Breast epithelium (tissue), 4 donors: ENCODE measurements at regions not wholly inside any gene's neighbourhood (a gene's known extent, or its start where the extent isn't known, plus 50 kb on each side); places are given as distances from the start of the nearest gene placed in this dataset.

Experiments used
- DNase-seq, 2 donors: peaks; one replicate each; pipeline ENCODE4 v3.0.0-alpha.2; 2019; ENCODE audit warnings: low spot score in 2 of 2
- H3K27ac ChIP-seq, 2 donors: fragments of 200-600 bp; sonication (generic) in 1 of 2; one replicate each; pipeline ENCODE4 v1.5.1; 2016 to 2019; ENCODE audit warnings: mild to moderate bottlenecking in 1 of 2
- H3K27me3 ChIP-seq, 2 donors: fragments of 200-600 bp; sonication (generic) in 1 of 2; one replicate each; pipeline versions ENCODE4 v1.5.1 to v1.6.0; 2017 to 2019; ENCODE audit warnings: control low read depth in 1 of 2, mild to moderate bottlenecking in 1 of 2
- H3K36me3 ChIP-seq: fragments of 200-600 bp; one replicate; pipeline ENCODE4 v1.5.1; 2019
- H3K4me1 ChIP-seq, 2 donors: fragments of 200-600 bp; sonication (generic); one replicate each; pipeline ENCODE4 v1.5.1; 2016 to 2019; ENCODE audit warnings: control low read depth in 1 of 2
- H3K4me3 ChIP-seq, 3 donors: fragments of 200-600 bp; sonication (generic); 1 replicate in 2 of 3; 2 replicates in 1 of 3; pipeline ENCODE4 v1.5.1; 2016 to 2019; ENCODE audit warnings: mild to moderate bottlenecking in 3 of 3, moderate library complexity in 2 of 3
- H3K9me3 ChIP-seq, 2 donors: fragments of 200-600 bp; sonication (generic) in 1 of 2; one replicate each; pipeline ENCODE4 v1.5.1; 2016 to 2019; ENCODE audit warnings: control low read depth in 1 of 2
- CTCF ChIP-seq, 3 donors: fragments of 450-650 bp; IDR thresholded peaks; one replicate each; pipeline ENCODE4 v1.5.1; 2016 to 2017; ENCODE audit warnings: antibody characterized with exemption in 3 of 3, mild to moderate bottlenecking in 3 of 3, moderate library complexity in 3 of 3
- POLR2A ChIP-seq: fragments of 450-650 bp; IDR thresholded peaks from one replicate; pipeline ENCODE4 v1.6.1; 2016; ENCODE audit warnings: antibody characterized with exemption, mild to moderate bottlenecking, moderate library complexity
- POLR2AphosphoS5 ChIP-seq, 3 donors: sonication (generic); formaldehyde crosslinking; IDR thresholded peaks; one replicate each; pipeline ENCODE4 v1.6.1; 2017; ENCODE audit warnings: antibody characterized with exemption in 3 of 3
- intact Hi-C: fragments of 100-400 bp; cut with DNase I; formaldehyde crosslinking; loops from one replicate; pipeline ENCODE4 v1.15.1; 2023; ENCODE audit warnings: low total_unique reads

GRCh38 chr3:72276806-72277205 is 491.9 kb upstream of the PROK2 start:
- intact Hi-C loops: no loop called here
- Histone ChIP-seq H3K27ac (no peak overlapping the region), H3K27me3 (no peaks in the 10 kb centered on the region), H3K4me1 (no peaks in the 10 kb centered on the region), H3K9me3 (no peaks in the 10 kb centered on the region), H3K36me3 (no peaks in the 10 kb centered on the region), H3K4me3 (no peak overlapping the region)
- no peak for DNase-seq
- TF ChIP-seq POLR2AphosphoS5 (IDR thresholded peaks at IDR 0.05) (no peak), POLR2A (no peak), CTCF (IDR thresholded peaks at IDR 0.05) (no peak)

DNA sequence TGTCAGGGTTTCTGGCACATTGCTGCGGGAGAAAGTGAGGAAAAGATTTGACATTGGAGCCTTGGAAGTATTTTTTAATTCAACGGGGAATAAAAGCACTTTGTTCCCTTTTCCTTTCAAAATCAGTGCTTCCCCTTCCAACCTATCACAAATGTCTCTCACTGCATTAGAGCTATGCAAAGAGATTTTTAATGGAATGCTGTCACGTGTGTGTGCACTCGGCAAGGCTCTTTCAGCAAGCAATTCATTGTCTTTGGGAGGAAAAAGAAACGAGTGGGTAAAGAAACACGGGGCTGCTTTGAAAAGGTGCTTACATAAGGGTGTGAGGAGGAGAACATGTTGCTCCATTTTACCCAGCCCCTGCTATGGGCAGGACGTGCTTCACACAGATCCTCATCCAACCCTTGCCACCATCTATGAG is 490.4 kb upstream of the PROK2 start:
- Histone ChIP-seq H3K27ac (no peak overlapping the region), H3K27me3 (no peaks in the 10 kb centered on the region), H3K9me3 (no peaks in the 10 kb centered on the region), H3K4me3 (no peak overlapping the region), H3K4me1 (no peaks in the 10 kb centered on the region), H3K36me3 (no peaks in the 10 kb centered on the region)
- TF ChIP-seq POLR2A: no peak
- TF ChIP-seq CTCF (IDR thresholded peaks at IDR 0.05): no peak
- no peak for TF ChIP-seq POLR2AphosphoS5 (IDR thresholded peaks at IDR 0.05)
- DNase-seq: no peak
- intact Hi-C loops: no loop called here

- Histone ChIP-seq H3K36me3 (no peaks in the 10 kb centered on the region), H3K4me1 (no peaks in the 10 kb centered on the region), H3K4me3 (peak overlapping the region in 1 of 3 donors; percentile 29), H3K27ac (peak overlapping the region in 1 of 2 donors; percentile 16), H3K9me3 (no peaks in the 10 kb centered on the region), H3K27me3 (no peaks in the 10 kb centered on the region)
- intact Hi-C loops: no loop called here
- no peak for DNase-seq
- TF ChIP-seq CTCF (IDR thresholded peaks at IDR 0.05) (no peak), POLR2AphosphoS5 (IDR thresholded peaks at IDR 0.05) (peak in 2 of 3 donors; percentile 29 to 47)
These were observed 489.8 kb upstream of the PROK2 start for GRCh38 chr3:72274493-72275330.

DNA sequence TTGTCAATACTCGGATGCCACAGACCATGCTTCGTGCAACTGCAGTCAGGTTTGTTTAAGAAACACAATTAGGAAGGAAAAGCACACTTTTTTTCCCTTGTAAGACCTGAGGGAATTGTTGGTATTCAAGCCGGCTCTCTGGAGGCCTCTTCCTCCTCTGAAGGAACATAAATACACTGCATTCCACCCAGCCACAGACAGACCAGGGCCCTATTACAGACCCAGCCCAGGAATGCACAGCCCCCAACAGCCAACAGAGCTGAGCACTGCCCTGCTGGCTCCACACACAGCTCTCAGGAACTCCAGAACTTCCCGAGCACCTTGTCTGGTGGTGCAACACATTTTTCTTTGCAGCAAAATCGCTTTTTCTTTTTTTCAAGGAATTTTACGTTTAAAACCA is 488.7 kb upstream of the PROK2 start:
- Histone ChIP-seq H3K27me3 (no peaks in the 10 kb centered on the region), H3K9me3 (no peaks in the 10 kb centered on the region), H3K4me1 (no peaks in the 10 kb centered on the region), H3K4me3 (no peak overlapping the region), H3K27ac (no peak overlapping the region), H3K36me3 (no peaks in the 10 kb centered on the region)
- TF ChIP-seq POLR2A: no peak
- no peak for TF ChIP-seq POLR2AphosphoS5 (IDR thresholded peaks at IDR 0.05)
- TF ChIP-seq CTCF (IDR thresholded peaks at IDR 0.05): no peak
- intact Hi-C loops: no loop called here
- DNase-seq: no peak

DNA sequence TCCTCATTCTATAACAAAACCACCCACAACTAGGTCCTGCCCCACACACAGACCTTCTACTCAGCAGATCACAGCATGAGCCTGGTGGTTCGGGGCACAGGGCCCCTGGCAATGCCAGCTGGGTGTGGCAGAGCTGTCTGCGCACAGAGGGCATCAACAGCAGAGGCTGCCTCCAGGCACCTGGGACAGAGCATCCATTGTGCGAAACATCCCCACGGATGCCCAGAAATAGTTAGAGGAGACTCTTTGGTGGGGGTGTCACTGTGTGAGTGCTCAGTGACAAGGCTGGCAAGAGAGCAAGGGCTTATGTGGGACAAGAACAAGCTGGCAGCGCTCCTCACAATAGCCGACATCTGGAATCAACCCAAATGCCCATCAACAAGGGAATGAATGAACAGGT is 487.4 kb upstream of the PROK2 start:
- Histone ChIP-seq H3K36me3 (no peaks in the 10 kb centered on the region), H3K4me3 (no peak overlapping the region), H3K4me1 (no peaks in the 10 kb centered on the region), H3K9me3 (no peaks in the 10 kb centered on the region), H3K27ac (no peak overlapping the region), H3K27me3 (no peaks in the 10 kb centered on the region)
- DNase-seq: no peak
- intact Hi-C loops: no loop called here
- TF ChIP-seq CTCF (IDR thresholded peaks at IDR 0.05) (no peak), POLR2A (no peak)
